GM12865 (cell line): ENCODE measurements at regions not wholly inside any gene's neighbourhood (a gene's known extent, or its start where the extent isn't known, plus 50 kb on each side); places are given as distances from the start of the nearest gene placed in this dataset.

ENCODE experiments used
- DNase-seq: peaks from one replicate; pipeline ENCODE4 v3.0.0; 2010; ENCODE audit warnings: low read depth
- H3K4me3 ChIP-seq: 2 replicates; pipeline ENCODE4 v1.5.1; 2011; ENCODE audit warnings: mild to moderate bottlenecking, low read depth, low read length, control low read depth
- CTCF ChIP-seq: IDR thresholded peaks from 2 replicates; pipeline ENCODE4 v1.5.1; 2011; ENCODE audit warnings: low read length, control low read depth, low read depth, inconsistent platforms; ENCODE audit not compliant: insufficient read depth; ENCODE audit errors: missing control alignments

- no peak for DNase-seq
- H3K4me3 ChIP-seq, result no peak overlapping the region
- TF ChIP-seq CTCF, result no peak
Observed at GRCh38 chr11:45556851-45557707, 108.3 kb downstream of the CHST1 start.

- no peak for TF ChIP-seq CTCF
- H3K4me3 ChIP-seq, result no peak overlapping the region
- no peak for DNase-seq
Observed at GRCh38 chr11:45554230-45554967, 111.0 kb downstream of the CHST1 start.

- DNase-seq, result no peak
- no peak overlapping the region for H3K4me3 ChIP-seq
- TF ChIP-seq CTCF, result no peak
Observed at GRCh38 chr11:45553383-45553936, 112.0 kb downstream of the CHST1 start.

- DNase-seq, result no peak
- no peak for TF ChIP-seq CTCF
- no peak overlapping the region for H3K4me3 ChIP-seq
Observed at GRCh38 chr11:45551191-45551713, 114.2 kb downstream of the CHST1 start.

- no peak overlapping the region for H3K4me3 ChIP-seq
- no peak for TF ChIP-seq CTCF
- DNase-seq, result no peak
Observed at GRCh38 chr11:45549257-45549656, 116.2 kb downstream of the CHST1 start.

- no peak for TF ChIP-seq CTCF
- H3K4me3 ChIP-seq, result no peak overlapping the region
- DNase-seq, result no peak
Observed at GRCh38 chr11:45546366-45546765, 119.1 kb downstream of the CHST1 start.
